NCI-H69 (cell line): ENCODE measurements at regions not wholly inside any gene's neighbourhood (a gene's known extent, or its start where the extent isn't known, plus 50 kb on each side); places are given as distances from the start of the nearest gene placed in this dataset.
A peak's percentile ranks its signal among the peaks of the same experiment; 100 is the strongest.

Experiments used
- DNase-seq: peaks from one replicate; lab custom pipeline; 2025; lab: John Stamatoyannopoulos, UW

DNA sequence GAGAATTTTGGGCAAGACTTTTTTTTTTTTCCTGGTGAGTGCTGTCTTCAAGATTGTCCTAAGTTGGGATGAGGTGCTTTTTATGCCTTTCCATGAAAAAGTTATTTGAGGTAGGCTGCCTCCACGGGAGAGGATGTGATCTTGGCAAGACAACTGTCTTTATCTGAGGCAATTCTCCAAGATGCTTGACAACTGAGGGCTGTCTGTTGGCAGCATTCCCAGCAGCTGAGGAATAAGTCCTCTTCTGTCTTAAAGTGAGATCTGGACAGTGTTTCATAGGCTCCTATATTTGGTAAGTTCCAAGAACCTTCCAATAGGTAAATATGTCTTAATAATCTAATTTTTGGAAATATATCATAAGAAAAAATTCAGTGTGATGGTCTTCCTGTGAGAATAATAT is 662.0 kb downstream of the CDH11 start:
- DNase-seq = no peak

GRCh38 chr16:64459402-64459801 is 662.5 kb downstream of the CDH11 start:
- DNase-seq = no peak

GRCh38 chr16:64455275-64455674 is 666.6 kb downstream of the CDH11 start:
- peak; percentile 35 for DNase-seq

- no peak for DNase-seq
Observed at GRCh38 chr16:64453646-64454045, 668.2 kb downstream of the CDH11 start.

GRCh38 chr16:64452446-64452845 is 669.4 kb downstream of the CDH11 start:
- DNase-seq = no peak

DNA sequence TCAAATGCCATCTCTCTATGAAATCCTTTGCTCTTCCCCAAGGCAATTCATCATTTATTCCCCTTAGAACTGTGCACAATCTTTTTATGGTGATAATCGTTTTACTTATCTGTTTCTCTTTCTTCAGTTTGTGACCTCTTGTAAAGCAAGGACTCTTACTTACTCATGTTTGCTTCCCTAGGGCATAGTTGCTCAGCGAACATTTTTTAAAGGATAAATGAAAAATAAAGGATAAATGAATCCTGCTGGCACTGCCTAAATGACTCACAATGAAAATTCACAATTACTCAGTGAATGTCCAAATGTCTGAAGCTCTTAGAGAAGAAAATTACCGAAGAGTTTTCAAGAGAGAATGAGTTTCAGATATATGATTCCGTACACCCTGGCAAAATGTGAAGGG is 671.7 kb downstream of the CDH11 start:
- DNase-seq = no peak

GRCh38 chr16:64449506-64449905 is 672.4 kb downstream of the CDH11 start:
- peak; percentile 3 for DNase-seq

DNA sequence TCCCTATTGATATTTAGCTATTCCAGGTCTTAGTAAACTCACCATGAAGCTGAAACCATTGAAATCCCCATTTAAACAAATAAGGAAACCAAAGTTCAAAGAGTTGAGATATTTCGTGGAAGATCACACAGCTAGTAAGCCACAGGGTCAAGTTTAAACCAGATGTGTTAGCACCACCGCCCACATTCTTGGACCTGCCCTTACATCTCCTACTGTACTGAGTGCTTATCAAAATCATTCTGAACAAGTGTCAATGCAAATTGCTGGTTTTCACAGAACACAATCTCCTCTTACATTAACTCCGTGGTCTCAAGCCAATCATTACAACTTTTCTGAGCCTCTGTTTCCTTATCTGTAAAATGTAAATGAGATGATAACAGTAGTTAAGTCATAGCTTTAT is 676.2 kb downstream of the CDH11 start:
- no peak for DNase-seq

DNA sequence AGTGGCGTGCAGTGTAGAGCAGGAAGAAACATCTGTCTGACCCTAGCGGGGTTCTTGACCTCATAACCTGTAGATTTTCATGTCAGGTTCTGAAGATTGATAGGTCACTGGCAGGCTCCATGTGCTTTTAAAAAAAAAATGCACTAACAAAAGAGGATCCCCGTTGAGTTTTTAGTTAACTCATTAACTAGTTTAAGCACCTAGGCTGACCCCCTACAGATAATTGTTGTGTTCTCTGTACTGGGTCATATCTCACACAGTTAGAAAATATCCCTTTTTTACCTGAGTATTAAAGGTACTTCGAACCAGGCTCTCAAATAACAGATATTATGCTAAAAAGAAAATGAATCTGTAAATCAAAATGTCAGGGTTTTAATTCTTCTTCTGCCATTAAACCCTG is 676.6 kb downstream of the CDH11 start:
- DNase-seq = peak; percentile 94

GRCh38 chr16:64440421-64440831 is 681.4 kb downstream of the CDH11 start:
- peak; percentile 28 for DNase-seq

DNA sequence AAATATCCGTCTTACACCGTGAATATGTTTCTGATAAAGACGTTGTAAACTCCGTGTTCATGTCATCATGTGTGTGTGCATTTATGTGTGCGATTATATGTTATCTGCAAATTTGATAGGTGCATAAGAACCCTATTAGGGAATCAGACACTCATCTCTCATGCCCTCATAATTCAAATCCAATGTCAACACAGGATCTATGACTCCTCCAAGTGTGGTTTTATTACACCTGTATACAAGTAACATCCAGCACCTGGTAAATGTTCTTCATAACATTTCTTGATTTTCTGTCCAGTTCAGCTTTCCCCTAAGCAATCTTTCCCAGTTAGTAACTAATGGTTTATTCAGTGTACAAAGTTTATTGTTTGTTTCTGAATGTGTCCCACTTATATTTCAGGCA is 681.9 kb downstream of the CDH11 start:
- no peak for DNase-seq

DNA sequence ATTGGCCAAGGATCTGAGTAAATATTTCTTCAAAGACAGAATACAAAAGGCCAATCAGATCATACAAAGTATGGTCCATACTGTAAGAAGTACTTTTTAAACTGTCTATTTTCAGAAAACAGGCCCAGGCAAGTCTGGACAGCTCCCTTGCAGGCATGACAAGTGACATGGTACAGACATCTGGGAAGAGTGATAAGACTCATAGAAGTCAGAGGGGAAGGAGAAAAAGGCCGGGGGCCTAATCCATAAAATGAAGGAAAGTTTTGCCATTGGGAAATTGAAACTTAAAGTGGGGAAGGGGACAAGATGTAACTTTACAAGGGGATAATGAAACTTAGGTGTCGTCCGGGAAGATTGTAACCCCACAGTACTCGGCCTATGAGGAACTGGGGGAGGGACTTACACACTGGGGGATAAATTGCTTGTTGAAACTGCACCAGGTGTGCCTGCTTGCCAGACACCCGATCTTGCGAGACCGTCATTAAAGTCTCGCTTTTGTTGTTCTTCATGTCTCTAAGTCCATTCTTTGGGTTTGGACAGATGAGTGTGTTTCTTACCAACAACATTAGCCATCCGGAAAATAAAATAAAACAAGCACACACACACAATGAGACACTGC is 684.0 kb downstream of the CDH11 start:
- peak; percentile 84 for DNase-seq

DNA sequence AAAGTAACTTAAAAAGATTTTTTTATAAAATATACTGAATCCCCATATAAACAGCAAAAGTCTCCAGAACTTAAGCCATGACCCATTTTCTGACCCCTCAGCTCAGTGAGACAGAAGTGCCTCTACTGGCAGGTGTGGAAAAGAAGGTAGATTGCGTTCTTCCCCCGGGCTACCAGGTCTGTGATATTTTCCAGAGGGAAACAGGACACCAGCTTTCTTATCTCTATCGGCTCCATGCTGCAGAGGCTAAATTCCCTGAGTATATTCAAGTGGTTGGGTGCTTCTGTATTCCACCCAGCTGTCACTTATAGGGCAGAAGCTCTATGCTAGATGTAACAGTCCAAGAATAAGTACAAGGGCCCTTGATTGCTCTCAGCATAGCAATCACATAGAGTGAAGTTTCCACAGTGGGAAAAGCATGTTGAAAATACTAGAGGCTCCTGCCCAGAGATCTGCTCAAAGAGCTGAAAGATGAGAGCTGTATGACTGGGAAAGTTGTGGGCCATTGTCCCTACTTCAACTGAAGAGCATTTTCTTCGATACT is 687.3 kb downstream of the CDH11 start:
- DNase-seq = no peak

- DNase-seq = peak; percentile 53
Observed at GRCh38 chr16:64428463-64429113, 693.3 kb downstream of the CDH11 start.

GRCh38 chr16:64426131-64426666 is 695.7 kb downstream of the CDH11 start:
- no peak for DNase-seq

DNA sequence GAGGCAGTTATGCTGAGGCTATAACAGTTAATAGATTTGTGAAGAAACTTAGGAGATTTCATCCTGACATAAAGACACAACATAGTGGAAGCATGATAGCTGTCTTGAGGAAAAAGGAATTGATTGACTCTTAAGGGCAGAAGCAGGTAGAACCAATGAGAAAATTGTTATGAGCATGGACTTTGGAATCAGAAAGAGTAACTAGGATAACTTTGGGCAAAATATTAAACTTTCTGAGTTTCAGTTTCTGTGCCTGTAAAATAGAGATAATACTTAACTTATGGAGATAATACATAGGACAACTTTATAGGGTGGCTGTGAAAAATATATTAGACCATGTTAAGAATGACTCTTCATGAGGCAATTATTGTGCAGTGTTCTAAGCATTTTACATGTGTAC is 696.5 kb downstream of the CDH11 start:
- DNase-seq = no peak

DNA sequence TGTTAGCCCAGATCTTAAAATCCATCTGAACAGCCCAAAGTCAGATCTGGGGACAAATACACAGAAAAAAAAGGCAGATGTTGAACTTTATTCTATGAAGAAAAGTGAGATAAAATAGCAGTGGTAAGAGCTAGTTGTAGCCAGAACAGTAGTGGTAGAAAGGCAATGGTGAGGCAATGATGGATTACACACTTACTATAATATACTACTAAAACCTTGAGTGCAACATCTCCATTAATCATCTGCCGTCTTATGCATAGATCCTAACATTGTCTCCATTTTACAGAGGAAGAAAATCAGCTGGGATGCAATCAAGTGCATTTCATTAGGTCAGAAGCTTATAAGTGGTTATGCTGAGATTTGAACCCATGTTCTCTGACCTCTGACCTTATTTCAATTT is 699.6 kb downstream of the CDH11 start:
- DNase-seq = no peak

DNA sequence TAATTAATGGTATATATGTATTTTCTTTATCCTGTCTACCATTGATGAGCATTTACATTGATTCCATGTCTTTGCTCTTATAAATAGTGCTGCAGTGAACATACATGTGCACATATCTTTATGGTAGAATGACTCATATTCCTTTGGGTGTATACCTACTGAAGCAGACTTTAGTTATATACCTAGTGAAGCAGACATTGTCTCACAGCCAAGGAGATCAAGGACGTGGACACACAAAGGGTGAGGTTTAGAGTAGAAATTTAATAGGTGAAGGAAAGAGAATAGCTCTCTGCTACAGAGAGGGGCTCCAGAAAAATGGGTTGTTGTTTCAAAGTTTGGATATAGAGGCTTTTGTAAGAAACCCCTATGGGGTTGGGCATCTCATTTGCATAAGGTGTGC is 700.3 kb downstream of the CDH11 start:
- DNase-seq = no peak

- DNase-seq = no peak
Observed at GRCh38 chr16:64419832-64420231, 702.0 kb downstream of the CDH11 start.

DNA sequence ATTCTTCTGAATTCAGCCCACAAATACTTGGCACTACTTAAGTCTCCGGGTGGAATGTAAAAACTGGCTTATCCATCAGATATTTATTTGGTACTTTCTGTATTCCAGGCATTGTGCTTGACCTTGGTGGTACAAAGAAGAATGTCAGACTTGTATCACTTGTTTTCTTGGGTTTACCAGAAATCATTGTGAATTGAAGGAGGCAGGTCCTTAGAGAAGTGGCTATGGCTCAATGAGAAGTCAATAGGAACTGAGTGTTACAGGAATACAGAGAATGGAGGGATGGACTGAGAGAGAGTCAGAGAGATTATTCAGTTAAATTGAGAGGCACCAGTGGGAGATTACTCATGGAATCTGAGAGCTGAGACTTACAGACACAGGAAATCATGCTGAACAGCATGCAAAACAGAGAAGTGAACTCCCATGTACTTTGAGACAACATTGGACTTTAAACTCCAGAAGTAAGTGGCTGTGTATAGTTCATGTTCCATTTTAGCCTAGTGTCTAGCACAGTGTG is 704.1 kb downstream of the CDH11 start:
- no peak for DNase-seq

GRCh38 chr16:64416216-64417005 is 705.5 kb downstream of the CDH11 start:
- DNase-seq = peak; percentile 34

- DNase-seq = no peak
Observed at GRCh38 chr16:64412578-64413280, 709.1 kb downstream of the CDH11 start.
